ENCODE measurements at regions not wholly inside any gene's neighbourhood (a gene's known extent, or its start where the extent isn't known, plus 50 kb on each side); places are given as distances from the start of the nearest gene placed in this dataset.

DNA sequence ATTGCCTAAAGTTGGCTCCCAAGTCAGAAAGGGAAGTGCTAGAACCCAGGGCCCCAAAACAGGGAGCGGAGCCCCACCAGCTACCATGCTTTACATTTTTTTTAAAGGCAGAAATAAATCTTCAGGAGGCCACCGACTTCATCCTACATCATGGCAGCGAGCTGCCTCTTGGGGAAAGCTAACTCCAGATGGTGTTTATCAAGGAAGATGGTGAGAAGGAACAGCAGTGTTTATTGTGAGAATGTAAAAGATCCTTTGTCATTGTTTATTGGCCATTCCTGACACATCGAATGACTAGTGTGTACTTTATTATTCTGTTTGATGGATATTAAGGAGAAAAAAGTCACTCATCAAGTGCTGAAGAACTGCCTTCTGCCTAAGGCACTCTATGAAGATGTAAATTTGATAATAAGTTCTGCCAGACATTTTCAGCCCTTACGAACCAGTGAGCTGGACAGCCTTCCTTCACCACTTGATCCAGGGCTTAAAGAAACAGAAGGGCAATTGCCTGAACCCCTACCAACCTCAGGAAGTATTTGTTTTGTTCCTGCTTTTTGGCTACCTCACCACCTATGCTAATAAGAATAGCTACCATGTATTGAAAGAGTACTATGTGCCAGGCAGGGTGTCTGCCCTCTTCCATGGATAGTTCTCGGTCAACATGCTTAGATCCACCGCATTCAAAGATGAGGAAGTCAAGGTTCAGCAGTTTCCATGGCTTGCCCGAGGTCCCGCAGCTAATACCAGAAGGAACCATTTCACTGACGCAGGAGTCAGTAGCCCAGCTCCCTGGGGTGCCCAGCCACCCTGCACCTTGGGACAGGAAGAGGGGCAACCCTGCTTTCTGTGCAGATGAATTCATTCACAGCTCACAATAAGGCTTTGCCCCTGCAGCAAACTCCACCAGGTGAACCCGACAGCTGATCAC is 194.7 kb upstream of the RREB1 start:
- TF ChIP-seq CTCF (IDR thresholded peaks at IDR 0.05) (no peak), POLR2A (IDR thresholded peaks at IDR 0.05) (no peak)
